ENCODE measurements at regions not wholly inside any gene's neighbourhood (a gene's known extent, or its start where the extent isn't known, plus 50 kb on each side); places are given as distances from the start of the nearest gene placed in this dataset.

DNA sequence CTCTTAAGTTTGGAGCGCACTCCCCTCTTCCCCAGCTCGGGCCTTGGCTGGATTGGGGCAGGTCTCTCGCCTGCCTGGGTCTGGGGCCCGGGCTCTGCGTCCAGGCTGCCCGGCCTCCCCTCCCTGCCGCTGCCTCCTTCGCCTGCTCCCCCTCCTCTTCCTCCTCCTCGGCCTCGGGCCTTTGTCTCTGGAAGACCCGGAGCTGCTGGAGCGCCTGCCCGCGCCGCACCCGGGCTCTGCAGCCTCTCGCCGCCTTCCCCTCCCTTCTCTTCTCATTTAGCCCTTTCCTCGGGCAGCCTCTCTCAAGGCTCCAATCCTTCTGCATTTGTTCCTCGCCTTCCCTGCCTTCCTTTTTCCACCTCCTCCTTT, 218.5 kb downstream of the C9orf50 start:
- no peaks in the 10 kb centered on the region for H3K4me1 ChIP-seq
- TF ChIP-seq POLR2A (IDR thresholded peaks at IDR 0.05) (no peak), CTCF (IDR thresholded peaks at IDR 0.05 in 4 of 5, conservative IDR thresholded peaks at IDR 0.05 in 1 of 5) (no peak)
- intact Hi-C loops (cut with DNase I; ENCODE audit: low total_unique reads) (no loop called here), in situ Hi-C loops (cut with MboI; ENCODE audit: low sequenced_read_pairs in 4 of 4) (no loop called here)
- H3K4me3 ChIP-seq = no peak overlapping the region
- ATAC-seq = no peak
- H3K27ac ChIP-seq = peak overlapping the region; percentile 12 to 48 (median 34)
- H3K36me3 ChIP-seq = no peaks in the 10 kb centered on the region
- no peak for DNase-seq
- H3K27me3 ChIP-seq = no peaks in the 10 kb centered on the region
- H3K9me3 ChIP-seq = no peaks in the 10 kb centered on the region

GRCh38 chr9:129401623-129402370, 219.1 kb downstream of the C9orf50 start:
- H3K27me3 ChIP-seq = no peaks in the 10 kb centered on the region
- no peaks in the 10 kb centered on the region for H3K9me3 ChIP-seq
- H3K36me3 ChIP-seq = no peaks in the 10 kb centered on the region
- ATAC-seq = no peak
- in situ Hi-C loops (cut with MboI; ENCODE audit: low sequenced_read_pairs in 4 of 4) (no loop called here), intact Hi-C loops (cut with DNase I; ENCODE audit: low total_unique reads) (no loop called here)
- H3K4me3 ChIP-seq = no peak overlapping the region
- no peaks in the 10 kb centered on the region for H3K4me1 ChIP-seq
- DNase-seq = no peak
- H3K27ac ChIP-seq = peak overlapping the region; percentile 12 to 52 (median 34)
- TF ChIP-seq POLR2A (IDR thresholded peaks at IDR 0.05) = no peak
- no peak for TF ChIP-seq CTCF (IDR thresholded peaks at IDR 0.05 in 4 of 5, conservative IDR thresholded peaks at IDR 0.05 in 1 of 5)

GRCh38 chr9:129400971-129401622, 219.8 kb downstream of the C9orf50 start:
- H3K36me3 ChIP-seq = no peaks in the 10 kb centered on the region
- peak overlapping the region in 3 of 4 donors; percentile 26 to 52 (median 40) for H3K27ac ChIP-seq
- ATAC-seq (no peak), DNase-seq (no peak)
- H3K27me3 ChIP-seq = no peaks in the 10 kb centered on the region
- in situ Hi-C loops (cut with MboI; ENCODE audit: low sequenced_read_pairs in 4 of 4) = no loop called here
- no peaks in the 10 kb centered on the region for H3K9me3 ChIP-seq
- no peaks in the 10 kb centered on the region for H3K4me1 ChIP-seq
- no peak overlapping the region for H3K4me3 ChIP-seq
- TF ChIP-seq POLR2A (IDR thresholded peaks at IDR 0.05) (no peak), CTCF (IDR thresholded peaks at IDR 0.05 in 4 of 5, conservative IDR thresholded peaks at IDR 0.05 in 1 of 5) (no peak)
- intact Hi-C loops (cut with DNase I; ENCODE audit: low total_unique reads) = no loop called here

GRCh38 chr9:129400001-129400970, 220.6 kb downstream of the C9orf50 start:
- Histone ChIP-seq H3K36me3 (no peaks in the 10 kb centered on the region), H3K4me3 (no peak overlapping the region), H3K4me1 (no peaks in the 10 kb centered on the region), H3K9me3 (no peaks in the 10 kb centered on the region), H3K27me3 (no peaks in the 10 kb centered on the region), H3K27ac (no peak overlapping the region)
- no peak for DNase-seq
- intact Hi-C loops (cut with DNase I; ENCODE audit: low total_unique reads) = no loop called here
- TF ChIP-seq CTCF (IDR thresholded peaks at IDR 0.05 in 4 of 5, conservative IDR thresholded peaks at IDR 0.05 in 1 of 5) = no peak
- TF ChIP-seq POLR2A (IDR thresholded peaks at IDR 0.05) = no peak
- in situ Hi-C loops (cut with MboI; ENCODE audit: low sequenced_read_pairs in 4 of 4) = no loop called here
- ATAC-seq = no peak
